Left colon (tissue), 2 donors: ENCODE measurements at regions not wholly inside any gene's neighbourhood (a gene's known extent, or its start where the extent isn't known, plus 50 kb on each side); places are given as distances from the start of the nearest gene placed in this dataset.

Source experiments
- ATAC-seq: fragments of 200-7000 bp; cut with Tn5 transposase; one replicate; pipeline ENCODE4 v1.9.1; 2020; ENCODE audit warnings: mild to moderate bottlenecking, moderate library complexity
- DNase-seq, 2 donors: peaks; one replicate each; pipeline ENCODE4 v3.0.0-alpha.2; 2020
- intact Hi-C, 2 donors: fragments of 100-400 bp; cut with DNase I in 1 of 2; cut with micrococcal nuclease in 1 of 2; formaldehyde crosslinking; loops; one replicate each; pipeline versions ENCODE4 v1.11.2 to v1.14.0; 2022; cut with DNase I, micrococcal nuclease
- donor health status: DM: no; HTN: no; CAD: no.
- donor health status: DM: yes; HTN: yes; CAD: no.

- ATAC-seq: no peak
- no peak for DNase-seq
- intact Hi-C loops: no loop called here
Measured at GRCh38 chr13:39955560-39955959, 300.1 kb downstream of the COG6 start.

- intact Hi-C loops: no loop called here
- ATAC-seq: no peak
- DNase-seq: no peak
Measured at GRCh38 chr13:39956036-39956435, 300.6 kb downstream of the COG6 start.

- intact Hi-C loops: no loop called here
- DNase-seq: no peak
- no peak for ATAC-seq
Measured at GRCh38 chr13:39957868-39958677, 302.6 kb downstream of the COG6 start.

- intact Hi-C loops: no loop called here
- DNase-seq (no peak), ATAC-seq (no peak)
Measured at GRCh38 chr13:39959497-39960144, 304.2 kb downstream of the COG6 start.

GRCh38 chr13:39960191-39960590 is 304.7 kb downstream of the COG6 start:
- intact Hi-C loops: no loop called here
- DNase-seq: no peak
- ATAC-seq: no peak

GRCh38 chr13:39961036-39961435 is 305.6 kb downstream of the COG6 start:
- intact Hi-C loops: no loop called here
- ATAC-seq: no peak
- DNase-seq: no peak

- no peak for ATAC-seq
- intact Hi-C loops: no loop called here
- no peak for DNase-seq
Measured at GRCh38 chr13:39963612-39964011, 308.1 kb downstream of the COG6 start.

GRCh38 chr13:39965309-39965708 is 309.8 kb downstream of the COG6 start:
- no peak for ATAC-seq

GRCh38 chr13:39967199-39967959 is 311.9 kb downstream of the COG6 start:
- no peak for ATAC-seq
- intact Hi-C loops: no loop called here
- no peak for DNase-seq

More at GRCh38 chr13:39965309-39965708, 309.8 kb downstream of the COG6 start:
- DNase-seq: no peak
- intact Hi-C loops: no loop called here

GRCh38 chr13:39968646-39969475 is 313.4 kb downstream of the COG6 start:
- DNase-seq (no peak), ATAC-seq (no peak)
- intact Hi-C loops: no loop called here

- no peak for DNase-seq
- ATAC-seq: no peak
- intact Hi-C loops: no loop called here
Measured at GRCh38 chr13:39970177-39970846, 314.9 kb downstream of the COG6 start.

- ATAC-seq: no peak
- intact Hi-C loops: no loop called here
Measured at GRCh38 chr13:39971526-39971925, 316.1 kb downstream of the COG6 start.

GRCh38 chr13:39976481-39976880 is 321.0 kb downstream of the COG6 start:
- ATAC-seq (no peak), DNase-seq (no peak)
- intact Hi-C loops: no loop called here

More at GRCh38 chr13:39971526-39971925, 316.1 kb downstream of the COG6 start:
- no peak for DNase-seq

GRCh38 chr13:39981056-39981455 is 325.6 kb downstream of the COG6 start:
- ATAC-seq (no peak), DNase-seq (no peak)
- intact Hi-C loops: no loop called here

GRCh38 chr13:39982745-39983144 is 327.3 kb downstream of the COG6 start:
- DNase-seq (no peak), ATAC-seq (no peak)
- intact Hi-C loops: no loop called here

- intact Hi-C loops: no loop called here
- DNase-seq (no peak), ATAC-seq (no peak)
Measured at GRCh38 chr13:39985071-39985470, 329.6 kb downstream of the COG6 start.

- ATAC-seq (no peak), DNase-seq (no peak)
- intact Hi-C loops: no loop called here
Measured at GRCh38 chr13:39988351-39988750, 332.9 kb downstream of the COG6 start.

GRCh38 chr13:39998166-39998565 is 342.7 kb downstream of the COG6 start:
- DNase-seq (no peak), ATAC-seq (no peak)
- intact Hi-C loops: no loop called here
